ENCODE measurements at regions not wholly inside any gene's neighbourhood (a gene's known extent, or its start where the extent isn't known, plus 50 kb on each side); places are given as distances from the start of the nearest gene placed in this dataset.
"Not testable (repeated sequence)": the region's sequence is repeated elsewhere in the genome, so short reads cannot be mapped to it uniquely, and the experiment has no call there.

DNA sequence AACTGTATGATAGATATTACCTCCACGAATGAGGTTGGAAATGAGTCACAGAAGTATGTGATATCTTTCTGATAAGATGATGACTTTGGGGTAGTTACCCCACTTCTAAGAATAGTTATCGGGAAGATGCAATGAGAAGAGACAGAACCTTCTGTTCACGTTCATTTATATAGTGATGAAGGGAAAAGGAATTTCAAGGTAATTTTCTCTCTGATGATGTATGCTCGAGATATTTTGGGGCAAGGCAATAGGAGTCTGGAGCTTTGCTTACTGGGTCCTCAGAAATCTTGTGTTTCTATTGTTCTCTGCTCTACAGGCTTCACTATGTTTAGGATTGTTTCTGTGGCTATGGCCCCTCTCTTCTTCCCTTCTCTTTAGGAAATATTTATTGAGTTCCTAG is 1389.6 kb downstream of the CDH8 start:
- DNase-seq = no peak

DNA sequence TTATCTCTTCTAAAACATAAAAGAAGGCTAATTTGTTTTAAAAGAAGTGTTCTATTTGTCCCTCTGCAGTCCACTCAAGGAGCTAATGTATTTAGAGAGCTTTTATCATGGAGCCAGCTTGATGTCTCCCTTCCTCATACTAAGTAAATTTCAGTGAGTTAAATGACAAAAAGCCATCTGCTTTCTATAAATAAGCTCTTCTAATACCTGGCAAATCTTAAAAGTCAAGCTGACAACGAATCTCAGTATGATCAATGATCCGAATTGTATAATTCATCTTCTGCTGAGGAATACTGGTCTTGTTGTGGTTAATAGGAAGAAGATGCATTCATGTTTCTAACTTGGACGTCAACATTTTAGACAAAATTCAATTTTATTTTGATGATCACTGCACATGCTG is 1390.7 kb downstream of the CDH8 start:
- no peak for DNase-seq

GRCh38 chr16:60642956-60643355 is 1393.3 kb downstream of the CDH8 start:
- no peak for DNase-seq

- DNase-seq = no peak
These were observed 1395.1 kb downstream of the CDH8 start for GRCh38 chr16:60641067-60641665.

DNA sequence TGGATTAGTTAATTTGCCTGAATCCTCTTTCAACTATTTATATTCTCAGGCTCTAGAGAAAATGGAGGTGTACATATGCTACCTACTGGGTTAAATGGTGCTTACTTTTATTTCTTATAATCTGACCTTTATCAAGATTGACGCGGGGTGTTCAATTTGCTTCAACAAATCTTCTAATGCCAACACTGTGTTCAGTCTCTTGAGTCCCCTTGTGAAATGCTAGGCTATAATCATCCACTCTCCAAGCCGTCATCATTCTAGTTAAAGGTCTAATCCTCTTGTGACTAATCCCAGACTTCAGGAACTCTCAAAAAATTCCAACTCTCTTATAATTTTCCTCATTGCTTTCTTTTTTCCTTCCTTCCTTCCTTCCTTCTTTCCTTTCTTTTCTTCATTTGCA is 1396.2 kb downstream of the CDH8 start:
- no peak for DNase-seq

GRCh38 chr16:60636636-60637035 is 1399.6 kb downstream of the CDH8 start:
- DNase-seq = not testable (repeated sequence)

GRCh38 chr16:60636117-60636516 is 1400.1 kb downstream of the CDH8 start:
- DNase-seq = no peak

GRCh38 chr16:60635548-60635947 is 1400.7 kb downstream of the CDH8 start:
- DNase-seq = no peak

DNA sequence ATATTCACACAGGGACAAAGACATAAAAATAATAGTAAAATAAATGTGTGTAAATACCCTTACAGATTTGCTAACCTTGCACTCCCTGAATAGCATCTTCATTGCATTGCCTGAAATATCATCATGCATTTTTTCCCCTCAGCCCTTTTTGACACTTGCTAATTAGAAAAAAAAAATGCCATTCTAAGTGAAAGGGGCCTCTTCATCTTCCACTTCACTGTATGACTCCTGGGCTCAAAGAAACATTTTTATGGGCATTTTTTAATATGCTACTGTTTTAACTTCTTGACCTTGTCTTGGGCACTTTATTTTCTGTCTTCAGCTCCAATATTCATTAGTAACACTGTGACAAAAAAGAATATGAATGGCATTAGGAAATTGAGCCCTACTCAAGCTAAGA is 1424.4 kb downstream of the CDH8 start:
- DNase-seq = no peak

- DNase-seq = no peak
These were observed 1427.3 kb downstream of the CDH8 start for GRCh38 chr16:60608971-60609370.

DNA sequence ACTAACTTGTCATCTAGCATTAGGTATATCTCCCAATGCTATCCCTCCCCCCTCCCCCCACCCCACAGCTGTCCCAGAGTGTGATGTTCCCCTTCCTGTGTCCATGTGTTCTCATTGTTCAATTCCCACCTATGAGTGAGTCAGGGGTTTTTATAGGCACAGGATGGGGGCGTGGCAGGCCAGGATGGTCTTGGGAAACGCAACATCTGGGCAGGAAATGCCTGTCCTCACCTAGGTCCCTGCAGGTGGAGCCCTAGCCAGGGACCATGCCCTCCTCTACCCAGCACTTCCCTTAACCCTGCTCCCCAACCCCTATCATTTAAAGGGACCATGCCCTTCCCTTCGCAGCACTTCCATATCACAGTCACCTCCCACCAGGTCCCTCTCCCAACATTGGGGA is 1430.6 kb downstream of the CDH8 start:
- DNase-seq = not testable (repeated sequence)

- no peak for DNase-seq
These were observed 1431.1 kb downstream of the CDH8 start for GRCh38 chr16:60605176-60605575.

DNA sequence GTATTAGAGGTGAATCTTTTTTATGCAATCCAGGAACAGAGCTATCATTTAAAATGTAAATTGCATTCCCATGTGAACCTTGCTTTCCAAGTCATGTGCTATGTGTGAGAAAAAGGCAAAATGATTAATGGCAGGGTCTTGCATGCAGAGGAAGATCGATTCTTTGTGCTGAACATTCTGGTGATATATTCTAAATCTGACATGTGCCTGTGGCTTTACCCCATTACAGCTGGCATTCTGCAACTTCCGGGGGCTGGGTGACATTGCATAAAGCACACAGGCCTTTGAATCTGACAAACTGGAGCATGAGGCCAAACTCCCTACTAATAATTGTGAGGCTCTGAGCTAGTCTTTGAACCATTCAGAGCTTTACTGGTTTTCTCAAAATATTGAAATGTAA is 1449.7 kb downstream of the CDH8 start:
- no peak for DNase-seq

- no peak for DNase-seq
These were observed 1453.7 kb downstream of the CDH8 start for GRCh38 chr16:60582528-60582927.

DNA sequence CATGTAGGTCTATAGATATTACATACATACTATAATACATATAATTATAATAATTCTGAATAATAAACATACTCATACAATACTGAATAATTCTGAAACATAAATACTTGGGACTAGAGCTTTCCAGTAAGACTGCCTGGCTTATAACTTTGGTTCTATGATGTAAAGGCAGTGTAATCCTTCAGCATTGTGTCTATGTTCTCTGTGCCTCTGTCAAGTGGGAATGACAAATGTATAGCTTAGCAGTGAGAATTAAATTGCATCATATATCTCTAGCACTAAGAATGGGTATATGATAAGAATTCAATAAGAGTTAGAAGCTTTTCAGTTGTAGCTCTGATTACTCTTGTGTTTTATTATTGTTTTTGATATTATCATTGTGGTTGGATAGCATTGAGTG is 1469.3 kb downstream of the CDH8 start:
- DNase-seq = no peak

- no peak for DNase-seq
These were observed 1471.7 kb downstream of the CDH8 start for GRCh38 chr16:60564588-60564987.

GRCh38 chr16:60563166-60563565 is 1473.1 kb downstream of the CDH8 start:
- DNase-seq = no peak

DNA sequence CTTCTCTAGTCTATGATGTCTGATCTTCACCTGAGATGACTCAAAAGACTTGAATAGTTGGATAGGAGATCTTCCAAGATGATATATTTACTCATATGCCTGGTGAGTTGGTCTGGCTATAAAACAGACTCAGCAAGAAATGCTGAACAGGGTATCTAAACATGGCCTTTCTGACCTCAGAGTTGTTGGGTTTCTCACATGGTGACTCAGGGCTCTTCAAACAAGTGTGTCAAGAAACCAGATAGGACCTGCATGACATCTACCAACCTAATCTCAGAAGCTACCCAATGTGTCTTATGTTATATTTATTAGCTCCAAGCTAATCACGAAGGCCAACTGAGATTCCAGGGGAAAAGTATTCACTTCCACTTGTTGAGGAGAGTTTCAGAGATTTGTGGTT is 1477.3 kb downstream of the CDH8 start:
- no peak for DNase-seq

DNA sequence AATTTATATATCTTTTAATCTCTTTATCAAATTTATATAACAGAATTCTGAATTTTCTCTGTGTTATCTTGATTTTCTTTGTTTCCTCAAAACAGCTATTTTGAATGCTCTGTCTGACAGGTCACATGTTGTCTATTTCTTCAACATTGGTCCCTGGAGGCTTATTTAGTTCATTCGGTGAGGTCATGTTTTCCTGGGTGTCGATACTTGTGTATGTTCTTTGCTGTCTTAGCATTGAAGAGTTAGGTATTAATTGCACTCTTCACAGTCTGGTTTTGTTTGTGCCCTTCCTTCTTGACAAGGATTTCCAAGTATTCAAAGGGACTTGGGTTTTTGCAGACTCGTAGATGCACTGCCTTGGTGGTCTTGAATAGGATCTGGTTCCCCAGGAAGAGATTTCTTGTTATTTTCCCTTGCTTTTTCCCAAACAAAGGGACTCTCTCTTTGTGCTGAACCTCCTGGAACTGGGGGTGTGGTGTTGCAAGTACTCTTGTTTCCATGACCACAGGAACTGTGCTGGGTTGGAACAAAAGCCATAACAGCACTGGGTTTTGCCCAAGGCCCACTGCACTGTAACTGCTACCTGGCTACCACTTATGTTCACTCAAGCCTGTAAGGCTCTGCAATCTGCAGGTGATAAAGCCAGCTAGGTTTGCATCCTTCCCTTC is 1483.0 kb downstream of the CDH8 start:
- DNase-seq = no peak

GRCh38 chr16:60541535-60541934 is 1494.7 kb downstream of the CDH8 start:
- DNase-seq = no peak

DNA sequence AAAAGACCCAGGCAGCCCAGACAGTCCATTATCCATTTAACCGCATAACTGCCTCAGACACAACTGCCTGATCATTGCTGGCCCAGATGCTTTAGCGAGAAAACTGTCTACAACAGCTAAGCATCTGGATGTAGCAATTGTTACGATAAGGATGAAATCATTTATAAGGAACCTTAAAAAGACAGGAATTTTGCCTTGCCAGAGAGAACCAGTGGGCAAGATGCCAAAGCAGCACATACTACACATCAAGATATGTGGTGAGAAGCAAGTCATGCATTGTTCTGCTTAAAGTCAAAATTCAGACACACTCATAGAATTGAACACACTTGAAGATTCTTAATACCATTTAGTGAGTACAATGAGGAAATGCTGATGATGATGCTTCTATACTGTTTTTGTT is 1525.3 kb downstream of the CDH8 start:
- no peak for DNase-seq

DNA sequence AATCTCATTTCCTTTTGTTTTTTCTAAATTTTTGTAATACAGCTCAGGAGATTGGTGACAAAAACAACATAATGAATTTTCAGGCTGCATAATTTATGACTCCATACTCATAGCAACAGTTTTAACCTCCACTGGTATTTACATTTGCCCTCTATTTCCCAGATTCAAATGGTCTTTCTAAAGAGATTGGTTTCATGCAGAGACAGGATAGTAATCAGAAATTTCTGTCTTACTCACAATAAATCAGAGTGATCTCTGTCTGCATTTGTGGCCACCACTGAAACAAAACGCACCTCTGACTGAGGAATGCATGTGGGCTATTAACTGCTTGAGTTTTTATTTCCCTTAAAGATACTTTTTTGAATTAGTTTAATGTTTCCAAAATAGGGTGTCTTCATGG is 1526.0 kb downstream of the CDH8 start:
- no peak for DNase-seq

DNA sequence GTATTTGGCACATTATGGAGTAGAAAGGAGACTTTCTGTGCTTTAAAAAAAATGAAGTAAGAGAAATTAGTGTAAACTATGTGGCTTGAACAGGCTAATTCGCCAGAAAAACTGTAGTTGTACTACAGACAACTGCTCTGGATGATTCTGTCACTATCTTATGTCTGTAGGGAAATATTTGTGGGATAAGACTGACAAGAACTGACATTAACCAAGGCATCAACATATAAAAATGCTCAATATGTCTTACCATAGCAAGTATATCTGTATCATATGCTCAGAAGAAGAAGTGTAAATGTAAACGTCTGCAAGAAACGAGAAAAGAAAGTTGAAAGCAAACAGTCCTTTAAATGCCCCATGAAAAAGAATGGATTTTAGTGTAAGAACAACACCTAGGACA is 1545.0 kb downstream of the CDH8 start:
- no peak for DNase-seq

GRCh38 chr16:60485872-60486489 is 1550.3 kb downstream of the CDH8 start:
- DNase-seq = no peak

GRCh38 chr16:60484901-60485300 is 1551.3 kb downstream of the CDH8 start:
- DNase-seq = no peak

Measured in CD4-positive, alpha-beta T cell treated with Interleukin-4 for 1 hour (primary cell).